ENCODE measurements at regions not wholly inside any gene's neighbourhood (a gene's known extent, or its start where the extent isn't known, plus 50 kb on each side); places are given as distances from the start of the nearest gene placed in this dataset.
"Not testable (repeated sequence)": the region's sequence is repeated elsewhere in the genome, so short reads cannot be mapped to it uniquely, and the experiment has no call there.

DNA sequence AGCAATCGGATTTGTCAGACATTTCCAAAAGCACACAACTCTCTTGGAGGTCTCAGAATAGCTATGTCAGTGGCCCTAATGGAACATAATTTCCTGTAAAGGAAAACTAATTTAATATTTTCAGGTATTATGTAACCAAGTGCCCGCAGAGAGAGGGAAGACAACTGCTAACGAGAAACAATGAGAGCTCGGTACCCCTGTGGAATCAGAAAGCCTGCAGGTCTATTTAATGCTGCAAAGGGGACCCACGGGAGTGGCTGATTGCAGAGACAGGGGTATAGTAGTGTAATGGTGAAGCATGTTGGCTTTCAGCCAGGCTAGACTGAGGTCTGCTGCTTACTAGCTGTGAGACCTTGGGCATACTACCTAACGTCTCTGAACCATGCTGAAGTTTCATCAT lies 508.1 kb upstream of the BRINP1 start (continued):
- TF ChIP-seq RAD21 (IDR thresholded peaks at IDR 0.05) (no peak), HNF4G (IDR thresholded peaks at IDR 0.05) (no peak)
- TF ChIP-seq, protein P1, sequence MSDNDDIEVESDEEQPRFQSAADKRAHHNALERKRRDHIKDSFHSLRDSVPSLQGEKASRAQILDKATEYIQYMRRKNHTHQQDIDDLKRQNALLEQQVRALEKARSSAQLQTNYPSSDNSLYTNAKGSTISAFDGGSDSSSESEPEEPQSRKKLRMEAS (IDR thresholded peaks at IDR 0.05) = no peak

DNA sequence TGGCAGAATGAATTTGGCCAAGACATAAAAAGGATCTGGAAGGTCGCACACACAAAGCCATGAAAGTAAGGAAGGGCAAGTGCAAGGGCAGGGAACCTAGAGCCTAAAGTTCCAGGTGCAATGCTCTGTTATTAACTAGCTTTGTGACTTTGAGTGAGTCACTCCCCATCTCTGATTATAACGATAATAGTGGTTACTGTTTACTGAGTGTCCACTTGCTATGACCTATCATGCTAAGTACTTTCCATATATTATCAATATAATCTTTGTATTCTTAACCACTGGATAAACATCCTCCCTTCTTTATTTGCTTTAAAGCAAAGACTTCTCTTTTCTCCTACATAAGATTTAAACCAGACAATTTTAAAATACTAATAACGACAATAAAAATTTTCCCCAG lies 504.6 kb upstream of the BRINP1 start:
- no peak overlapping the region for H3K27ac ChIP-seq (ENCODE audit: low read depth in 1 of 2, low read length in 2 of 2)
- WGBS = 66% methylated on average over 3 of the region's 3 CpGs

DNA sequence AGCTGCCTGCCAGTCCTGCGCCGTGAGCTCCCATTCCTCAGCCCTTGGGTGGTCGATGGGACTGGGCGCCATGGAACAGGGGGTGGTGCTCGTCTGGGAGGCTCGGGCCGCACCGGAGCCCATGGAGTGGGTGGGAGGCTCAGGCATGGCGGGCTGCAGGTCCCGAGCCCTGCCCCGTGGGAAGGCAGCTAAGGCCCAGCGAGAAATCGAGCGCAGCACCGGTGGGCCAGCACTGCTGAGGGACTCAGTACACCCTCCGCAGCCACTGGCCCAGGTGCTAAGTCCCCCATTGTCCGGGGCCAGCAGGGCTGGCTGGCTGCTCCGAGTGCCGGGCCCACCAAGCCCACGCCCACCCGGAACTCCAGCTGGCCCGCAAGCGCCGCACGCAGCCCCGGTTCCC lies 501.0 kb upstream of the BRINP1 start:
- H3K9ac ChIP-seq (ENCODE audit: low read depth in 1 of 2, low read length in 2 of 2); H3K27me3 ChIP-seq (ENCODE audit: control insufficient read depth in 4 of 4, insufficient read depth in 4 of 4, low read length in 3 of 4); H3K36me3 ChIP-seq (ENCODE audit: control insufficient read depth in 4 of 4, insufficient read depth in 3 of 4, low read depth in 1 of 4, low read length in 3 of 4); H3K4me1 ChIP-seq (ENCODE audit: control insufficient read depth in 4 of 4, insufficient read depth in 4 of 4, low read length in 3 of 4); H3K9me3 ChIP-seq (ENCODE audit: control insufficient read depth in 4 of 4, low read length in 3 of 4); DNase-seq (ENCODE audit: low spot score); H3K4me3 ChIP-seq (ENCODE audit: low read depth in 1 of 3, low read length in 3 of 3); H3K27ac ChIP-seq (ENCODE audit: low read depth in 1 of 2, low read length in 2 of 2): not testable (repeated sequence)
- 90% methylated on average over 26 of the region's 26 CpGs for WGBS

More for the DNA sequence above, 504.6 kb upstream of the BRINP1 start:
- Histone ChIP-seq H3K9ac (ENCODE audit: low read depth in 1 of 2, low read length in 2 of 2) (no peak overlapping the region), H3K9me3 (ENCODE audit: control insufficient read depth in 4 of 4, low read length in 3 of 4) (no peaks in the 10 kb centered on the region), H3K27me3 (ENCODE audit: control insufficient read depth in 4 of 4, insufficient read depth in 4 of 4, low read length in 3 of 4) (no peaks in the 10 kb centered on the region), H3K4me1 (ENCODE audit: control insufficient read depth in 4 of 4, insufficient read depth in 4 of 4, low read length in 3 of 4) (no peaks in the 10 kb centered on the region), H3K4me3 (ENCODE audit: low read depth in 1 of 3, low read length in 3 of 3) (no peak overlapping the region), H3K36me3 (ENCODE audit: control insufficient read depth in 4 of 4, insufficient read depth in 3 of 4, low read depth in 1 of 4, low read length in 3 of 4) (no peaks in the 10 kb centered on the region)
- DNase-seq (ENCODE audit: low spot score) = no peak
- no peak for TF ChIP-seq SP1 (IDR thresholded peaks at IDR 0.05)
- TF ChIP-seq, protein P2, sequence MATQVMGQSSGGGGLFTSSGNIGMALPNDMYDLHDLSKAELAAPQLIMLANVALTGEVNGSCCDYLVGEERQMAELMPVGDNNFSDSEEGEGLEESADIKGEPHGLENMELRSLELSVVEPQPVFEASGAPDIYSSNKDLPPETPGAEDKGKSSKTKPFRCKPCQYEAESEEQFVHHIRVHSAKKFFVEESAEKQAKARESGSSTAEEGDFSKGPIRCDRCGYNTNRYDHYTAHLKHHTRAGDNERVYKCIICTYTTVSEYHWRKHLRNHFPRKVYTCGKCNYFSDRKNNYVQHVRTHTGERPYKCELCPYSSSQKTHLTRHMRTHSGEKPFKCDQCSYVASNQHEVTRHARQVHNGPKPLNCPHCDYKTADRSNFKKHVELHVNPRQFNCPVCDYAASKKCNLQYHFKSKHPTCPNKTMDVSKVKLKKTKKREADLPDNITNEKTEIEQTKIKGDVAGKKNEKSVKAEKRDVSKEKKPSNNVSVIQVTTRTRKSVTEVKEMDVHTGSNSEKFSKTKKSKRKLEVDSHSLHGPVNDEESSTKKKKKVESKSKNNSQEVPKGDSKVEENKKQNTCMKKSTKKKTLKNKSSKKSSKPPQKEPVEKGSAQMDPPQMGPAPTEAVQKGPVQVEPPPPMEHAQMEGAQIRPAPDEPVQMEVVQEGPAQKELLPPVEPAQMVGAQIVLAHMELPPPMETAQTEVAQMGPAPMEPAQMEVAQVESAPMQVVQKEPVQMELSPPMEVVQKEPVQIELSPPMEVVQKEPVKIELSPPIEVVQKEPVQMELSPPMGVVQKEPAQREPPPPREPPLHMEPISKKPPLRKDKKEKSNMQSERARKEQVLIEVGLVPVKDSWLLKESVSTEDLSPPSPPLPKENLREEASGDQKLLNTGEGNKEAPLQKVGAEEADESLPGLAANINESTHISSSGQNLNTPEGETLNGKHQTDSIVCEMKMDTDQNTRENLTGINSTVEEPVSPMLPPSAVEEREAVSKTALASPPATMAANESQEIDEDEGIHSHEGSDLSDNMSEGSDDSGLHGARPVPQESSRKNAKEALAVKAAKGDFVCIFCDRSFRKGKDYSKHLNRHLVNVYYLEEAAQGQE (IDR thresholded peaks at IDR 0.05) = no peak
- no peak for TF ChIP-seq GABPA (IDR thresholded peaks at IDR 0.05 in 1 of 2, conservative IDR thresholded peaks at IDR 0.05 in 1 of 2)
- TF ChIP-seq TAF1 (conservative IDR thresholded peaks at IDR 0.05) = no peak
- TF ChIP-seq FOXA1 (IDR thresholded peaks at IDR 0.05) = no peak

DNA sequence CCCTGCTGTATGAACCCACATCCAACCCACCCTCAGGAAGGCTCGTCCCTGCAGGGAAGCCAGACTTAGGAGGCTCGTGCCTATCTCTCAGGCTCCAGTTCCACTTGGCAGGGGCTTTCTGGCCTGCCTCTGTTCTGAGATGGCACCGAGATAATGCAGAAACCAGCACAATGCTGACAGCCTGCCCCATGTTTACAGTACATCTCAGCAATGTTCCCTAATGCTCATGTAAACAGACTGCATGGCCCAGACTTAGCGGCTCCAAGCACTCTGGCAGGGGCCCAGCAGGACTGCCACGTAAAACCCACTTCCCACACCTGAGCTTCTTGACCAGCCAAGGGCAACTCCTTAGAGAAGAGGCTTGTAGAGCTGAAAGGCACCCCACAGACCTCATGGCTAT lies 499.5 kb upstream of the BRINP1 start:
- TF ChIP-seq, protein P3, sequence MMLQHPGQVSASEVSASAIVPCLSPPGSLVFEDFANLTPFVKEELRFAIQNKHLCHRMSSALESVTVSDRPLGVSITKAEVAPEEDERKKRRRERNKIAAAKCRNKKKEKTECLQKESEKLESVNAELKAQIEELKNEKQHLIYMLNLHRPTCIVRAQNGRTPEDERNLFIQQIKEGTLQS (IDR thresholded peaks at IDR 0.05) = no peak
- TF ChIP-seq RXRA (IDR thresholded peaks at IDR 0.05) (no peak), GABPA (IDR thresholded peaks at IDR 0.05 in 1 of 2, conservative IDR thresholded peaks at IDR 0.05 in 1 of 2) (no peak), EGR1 (IDR thresholded peaks at IDR 0.05; ENCODE audit: low read depth in 2 of 2) (no peak), NR2F2 (IDR thresholded peaks at IDR 0.05) (no peak), FOXA1 (IDR thresholded peaks at IDR 0.05) (no peak), JUND (IDR thresholded peaks at IDR 0.05) (no peak), SP1 (IDR thresholded peaks at IDR 0.05) (no peak), HNF4A (conservative IDR thresholded peaks at IDR 0.05) (no peak)
- TF ChIP-seq, protein P4, sequence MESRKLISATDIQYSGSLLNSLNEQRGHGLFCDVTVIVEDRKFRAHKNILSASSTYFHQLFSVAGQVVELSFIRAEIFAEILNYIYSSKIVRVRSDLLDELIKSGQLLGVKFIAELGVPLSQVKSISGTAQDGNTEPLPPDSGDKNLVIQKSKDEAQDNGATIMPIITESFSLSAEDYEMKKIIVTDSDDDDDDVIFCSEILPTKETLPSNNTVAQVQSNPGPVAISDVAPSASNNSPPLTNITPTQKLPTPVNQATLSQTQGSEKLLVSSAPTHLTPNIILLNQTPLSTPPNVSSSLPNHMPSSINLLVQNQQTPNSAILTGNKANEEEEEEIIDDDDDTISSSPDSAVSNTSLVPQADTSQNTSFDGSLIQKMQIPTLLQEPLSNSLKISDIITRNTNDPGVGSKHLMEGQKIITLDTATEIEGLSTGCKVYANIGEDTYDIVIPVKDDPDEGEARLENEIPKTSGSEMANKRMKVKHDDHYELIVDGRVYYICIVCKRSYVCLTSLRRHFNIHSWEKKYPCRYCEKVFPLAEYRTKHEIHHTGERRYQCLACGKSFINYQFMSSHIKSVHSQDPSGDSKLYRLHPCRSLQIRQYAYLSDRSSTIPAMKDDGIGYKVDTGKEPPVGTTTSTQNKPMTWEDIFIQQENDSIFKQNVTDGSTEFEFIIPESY (IDR thresholded peaks at IDR 0.05) = no peak
- TF ChIP-seq, protein P2 (IDR thresholded peaks at IDR 0.05) = no peak
- no peak for DNase-seq (ENCODE audit: low spot score)
- H3K4me1 ChIP-seq (ENCODE audit: control insufficient read depth in 4 of 4, insufficient read depth in 4 of 4, low read length in 3 of 4) = no peaks in the 10 kb centered on the region
- H3K9me3 ChIP-seq (ENCODE audit: control insufficient read depth in 4 of 4, low read length in 3 of 4) = no peaks in the 10 kb centered on the region
- no peak overlapping the region for H3K27ac ChIP-seq (ENCODE audit: low read depth in 1 of 2, low read length in 2 of 2)
- H3K9ac ChIP-seq (ENCODE audit: low read depth in 1 of 2, low read length in 2 of 2) = no peak overlapping the region
- no peak overlapping the region for H3K4me3 ChIP-seq (ENCODE audit: low read depth in 1 of 3, low read length in 3 of 3)
- no peaks in the 10 kb centered on the region for H3K36me3 ChIP-seq (ENCODE audit: control insufficient read depth in 4 of 4, insufficient read depth in 3 of 4, low read depth in 1 of 4, low read length in 3 of 4)
- H3K27me3 ChIP-seq (ENCODE audit: control insufficient read depth in 4 of 4, insufficient read depth in 4 of 4, low read length in 3 of 4) = no peaks in the 10 kb centered on the region
- 16% methylated on average over 5 of the region's 5 CpGs for WGBS

Measured in liver (tissue), 7 donors.